NCI-H2029 treated with DMSO at 0.1 percent for 48 hours (cell line): ENCODE measurements at regions not wholly inside any gene's neighbourhood (a gene's known extent, or its start where the extent isn't known, plus 50 kb on each side); places are given as distances from the start of the nearest gene placed in this dataset.

ENCODE experiments used
- DNase-seq: peaks from one replicate; lab custom pipeline; 2025; lab: John Stamatoyannopoulos, UW

DNA sequence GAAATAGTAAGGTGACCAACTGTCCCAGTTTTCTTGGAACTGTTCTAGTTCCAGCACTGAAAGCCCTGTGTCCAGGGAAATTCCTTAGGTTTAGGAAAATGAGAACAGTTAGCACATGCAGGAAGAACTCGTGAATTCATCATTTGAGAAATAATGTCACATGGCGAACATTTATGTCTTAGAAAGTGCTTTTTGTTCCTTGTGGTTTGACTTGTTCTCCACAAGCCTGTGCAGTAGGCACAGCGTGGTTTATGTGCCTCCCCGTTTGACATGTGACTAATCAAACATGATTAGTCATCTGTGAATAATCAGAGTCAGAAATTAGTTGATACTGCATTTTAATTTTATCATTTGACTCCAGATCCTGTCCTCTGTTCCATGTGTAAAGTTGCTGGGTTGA is 556.0 kb upstream of the CPEB2 start:
- DNase-seq = no peak

DNA sequence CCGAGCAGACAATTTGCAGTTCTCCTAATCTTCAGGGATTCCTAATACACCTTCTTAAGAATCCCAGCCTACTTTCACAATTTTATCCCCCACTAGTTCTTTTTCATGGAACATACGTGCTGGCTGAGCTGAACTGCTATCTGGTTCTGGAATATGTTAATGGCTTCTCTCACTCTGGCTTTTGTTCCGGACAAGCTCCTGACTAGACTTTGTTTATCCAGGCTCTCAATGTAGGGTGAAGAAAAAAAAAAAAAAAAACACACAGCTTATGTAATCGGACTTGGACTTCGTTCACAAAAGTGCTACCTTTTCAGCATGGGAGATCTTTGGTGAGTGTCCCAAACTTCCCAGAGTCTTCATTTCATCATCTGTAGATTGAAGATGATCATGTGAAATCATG is 555.4 kb upstream of the CPEB2 start:
- DNase-seq = no peak

DNA sequence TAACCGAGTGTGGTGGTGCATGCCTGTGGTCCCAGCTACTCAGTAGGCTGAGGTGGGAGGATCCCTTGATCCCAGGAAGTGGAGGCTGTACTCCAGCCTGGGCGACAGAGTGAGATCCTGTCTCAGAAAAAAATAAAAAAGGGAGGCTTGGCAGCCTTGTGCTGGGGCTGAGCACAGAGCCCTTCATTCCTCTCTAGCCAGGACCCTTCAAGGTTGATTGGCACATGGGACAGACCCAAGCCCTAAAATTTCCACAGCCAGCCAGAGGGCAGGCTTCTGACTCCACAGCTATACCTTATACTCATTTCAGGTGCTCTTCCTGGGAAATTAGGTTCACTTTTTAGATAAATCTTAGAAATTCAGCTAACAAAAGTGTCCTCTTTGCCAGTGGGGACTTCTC is 553.0 kb upstream of the CPEB2 start:
- DNase-seq = no peak

DNA sequence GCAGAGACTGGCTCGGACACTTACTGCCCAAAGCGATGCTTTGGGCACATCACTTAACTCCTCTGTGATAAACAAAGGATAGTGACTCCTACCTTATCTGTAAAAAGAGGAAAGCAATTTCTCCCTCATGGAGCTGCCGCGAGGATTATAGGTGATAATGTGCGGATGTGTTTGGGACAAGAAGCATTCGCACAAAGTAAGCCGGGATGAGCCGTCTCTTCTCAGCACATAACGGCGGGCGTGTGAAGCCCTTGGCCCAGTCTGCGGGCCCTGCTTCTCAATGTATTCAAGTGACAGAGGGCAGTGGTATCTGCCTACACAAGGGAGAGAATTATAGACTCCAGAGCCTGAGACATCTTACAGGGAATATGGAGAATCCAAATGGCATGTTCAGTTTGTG is 550.3 kb upstream of the CPEB2 start:
- DNase-seq = no peak

DNA sequence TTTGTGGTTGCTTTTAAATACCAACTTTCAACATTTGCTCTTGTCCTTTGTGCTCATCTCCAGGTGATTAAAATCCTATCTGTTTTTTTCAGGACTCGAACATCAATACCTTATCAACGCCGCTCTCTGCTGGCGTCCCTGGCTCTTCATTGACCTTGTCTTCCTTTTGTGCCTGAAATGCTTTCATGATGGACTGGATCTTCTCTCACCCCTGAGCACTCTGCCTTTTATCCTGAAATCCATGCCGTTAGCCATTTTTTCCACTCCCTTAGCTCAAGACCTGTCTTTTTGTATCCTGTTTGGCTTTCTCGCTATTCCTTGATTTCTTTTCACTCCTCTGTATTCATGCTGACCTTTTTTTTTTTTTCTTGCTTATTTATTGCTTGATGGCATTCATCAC is 549.5 kb upstream of the CPEB2 start:
- no peak for DNase-seq

DNA sequence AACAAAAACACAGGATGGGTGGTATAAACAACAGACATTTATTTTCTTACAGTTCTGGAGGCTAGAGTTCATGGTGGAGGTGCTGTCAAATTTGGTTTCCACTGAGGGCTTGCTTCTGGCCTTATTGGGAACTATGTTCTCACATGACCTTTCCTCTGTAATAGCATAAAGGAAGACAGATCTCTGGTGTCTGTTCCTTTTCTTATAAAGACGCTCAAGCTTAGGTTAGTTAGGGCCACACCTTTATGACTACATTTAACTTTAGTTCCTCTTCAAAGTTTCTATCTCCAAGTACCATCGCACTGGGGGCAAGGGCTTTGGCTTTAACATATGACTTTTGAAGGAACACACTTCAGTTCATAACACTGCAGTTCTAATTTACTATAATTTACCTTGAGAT is 543.8 kb upstream of the CPEB2 start:
- no peak for DNase-seq

DNA sequence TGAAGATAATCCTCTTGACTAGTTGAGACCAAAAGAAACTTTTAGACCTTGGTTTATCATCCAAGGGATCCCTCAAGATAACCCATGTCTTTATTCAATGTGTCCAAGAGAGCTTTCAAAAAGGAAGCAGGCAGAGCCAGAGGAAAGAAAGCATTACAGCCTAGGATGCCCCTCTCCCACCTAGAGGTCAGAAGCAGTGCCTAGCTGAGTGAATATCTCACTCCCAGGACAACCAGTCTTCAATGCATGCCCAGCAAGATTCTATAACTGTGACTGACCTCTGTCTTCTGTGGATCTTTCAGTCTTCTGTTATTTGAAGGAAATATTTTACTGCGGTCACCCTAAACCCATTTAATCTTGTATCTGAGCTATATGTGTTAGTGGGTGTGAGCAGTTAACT is 537.2 kb upstream of the CPEB2 start:
- no peak for DNase-seq

DNA sequence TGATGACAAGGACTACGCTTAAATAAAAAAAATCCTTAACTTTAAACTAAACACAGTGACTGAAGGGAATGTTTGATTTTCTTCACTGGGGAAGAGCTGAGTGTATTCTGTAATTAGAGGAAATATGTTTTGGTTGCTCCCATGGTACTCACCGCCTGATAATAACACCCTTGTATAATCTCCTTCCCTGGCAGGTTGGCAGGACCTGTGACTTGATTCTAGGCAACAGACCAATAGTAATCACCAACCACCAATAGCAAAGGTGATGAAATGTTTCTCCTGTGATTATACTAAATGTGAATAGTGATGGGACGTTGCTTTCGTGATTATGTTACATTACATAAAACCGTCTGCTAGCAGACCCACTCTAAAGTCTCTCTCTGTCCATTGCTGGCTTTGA is 536.8 kb upstream of the CPEB2 start:
- DNase-seq = no peak

DNA sequence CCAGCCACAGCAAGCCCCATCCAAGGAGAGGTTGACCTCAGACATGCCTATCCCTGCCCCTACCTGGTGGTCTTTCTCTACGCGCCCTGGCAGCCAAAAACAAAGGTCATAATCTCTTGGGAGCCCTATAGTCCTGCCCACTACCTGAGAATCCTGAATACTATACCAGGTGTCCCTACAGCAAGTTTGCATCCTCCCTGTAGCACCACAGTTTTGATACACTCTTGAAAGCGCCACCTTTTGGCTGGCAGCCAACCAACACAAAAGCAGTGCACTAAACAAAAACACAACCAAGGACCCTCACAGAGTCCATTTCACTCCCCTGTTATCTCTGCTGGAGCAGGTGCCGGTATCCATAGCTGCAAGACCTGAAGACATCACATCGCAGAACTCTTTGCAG is 523.8 kb upstream of the CPEB2 start:
- no peak for DNase-seq

DNA sequence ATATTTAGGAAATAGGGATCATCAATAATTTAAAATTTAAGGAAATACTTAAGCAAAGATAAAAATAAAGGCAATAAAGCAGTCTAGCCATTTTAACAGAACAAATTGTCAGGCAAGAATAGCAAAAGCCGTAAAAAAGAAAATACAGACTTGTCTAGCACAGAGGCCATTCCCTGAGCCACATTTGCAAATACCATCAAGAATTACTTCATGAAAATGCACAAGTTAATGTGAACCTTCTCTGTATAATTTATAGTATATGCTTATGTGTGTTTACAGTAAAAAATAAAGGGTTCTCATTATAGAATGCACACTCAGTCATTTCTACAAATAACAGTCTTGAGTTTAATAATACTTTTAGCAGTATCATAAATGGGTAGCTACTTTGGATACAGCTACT is 505.9 kb upstream of the CPEB2 start:
- no peak for DNase-seq

DNA sequence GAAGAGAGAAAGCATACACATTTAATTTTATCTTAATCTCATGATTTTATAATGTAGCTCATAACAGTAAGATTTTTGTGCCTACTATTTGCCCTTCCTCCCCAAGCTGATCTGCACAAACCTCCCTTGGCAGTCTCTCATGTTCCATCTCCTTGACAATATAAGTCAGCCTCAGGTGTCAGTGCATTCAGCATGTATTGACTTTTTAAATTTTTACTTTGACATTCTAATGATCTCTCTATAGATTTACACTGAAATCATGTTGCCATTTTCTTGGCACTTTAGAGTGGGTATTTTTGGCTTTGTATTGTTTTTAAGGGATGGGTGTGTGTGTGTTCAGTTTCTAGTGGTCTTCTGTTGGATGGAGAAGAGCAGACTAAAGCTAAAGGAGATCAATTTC is 505.3 kb upstream of the CPEB2 start:
- no peak for DNase-seq

DNA sequence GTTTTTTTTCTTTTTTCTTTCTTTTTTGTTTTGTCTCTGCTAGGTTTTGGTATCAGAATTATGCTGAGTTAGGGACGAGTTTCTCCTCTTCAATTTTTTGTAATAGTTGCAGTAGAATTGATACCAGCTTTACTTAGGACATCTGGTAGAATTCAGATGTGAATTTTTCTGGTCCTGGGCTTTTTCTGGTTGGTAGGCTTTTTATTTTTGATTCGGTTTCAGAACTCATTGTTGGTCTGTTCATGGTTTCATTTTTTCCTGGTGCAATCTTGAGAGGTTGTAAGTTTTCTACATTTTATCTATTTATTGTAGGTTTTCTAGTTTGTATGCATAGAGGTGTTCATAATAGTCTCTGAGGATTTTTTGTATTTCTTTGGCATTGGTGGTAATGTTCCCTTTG is 498.1 kb upstream of the CPEB2 start:
- DNase-seq = no peak

DNA sequence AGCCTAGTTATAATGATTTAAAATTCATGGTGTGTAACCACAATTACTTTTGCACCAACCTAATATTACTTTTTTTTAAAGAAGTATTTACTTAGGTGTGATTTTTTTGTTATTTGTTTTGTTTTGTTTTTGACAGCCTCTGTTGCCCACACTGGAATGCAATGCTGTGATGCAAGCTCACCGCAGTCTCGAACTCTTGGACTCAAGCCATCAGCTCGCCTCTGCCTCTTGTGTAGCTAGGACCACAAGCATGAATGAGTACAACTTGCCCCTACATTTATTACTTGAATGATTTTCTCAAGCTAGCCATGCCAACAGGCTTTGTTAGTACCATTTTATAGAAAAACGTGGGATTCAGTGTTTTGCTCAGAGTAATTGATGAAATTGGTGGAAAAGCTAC is 488.8 kb upstream of the CPEB2 start:
- DNase-seq = no peak

DNA sequence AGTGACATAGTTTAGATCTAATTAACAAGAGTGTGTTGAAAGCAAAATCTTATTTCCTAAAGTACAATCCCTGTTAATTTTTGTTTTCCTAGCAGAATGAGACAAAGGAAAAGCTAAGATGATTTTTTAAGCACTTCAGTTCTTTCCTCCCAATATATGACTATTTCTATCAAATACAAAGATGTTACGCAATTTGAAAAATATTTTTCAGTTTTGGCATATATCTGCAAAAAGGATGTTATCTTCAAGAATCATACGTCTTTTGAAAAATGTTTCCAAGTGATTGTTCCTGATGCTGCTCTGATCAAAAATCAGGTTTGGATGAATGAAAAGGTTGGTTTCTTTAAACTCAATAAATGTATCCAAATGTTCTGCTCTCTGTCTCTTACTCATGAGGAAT is 486.7 kb upstream of the CPEB2 start:
- DNase-seq = no peak

DNA sequence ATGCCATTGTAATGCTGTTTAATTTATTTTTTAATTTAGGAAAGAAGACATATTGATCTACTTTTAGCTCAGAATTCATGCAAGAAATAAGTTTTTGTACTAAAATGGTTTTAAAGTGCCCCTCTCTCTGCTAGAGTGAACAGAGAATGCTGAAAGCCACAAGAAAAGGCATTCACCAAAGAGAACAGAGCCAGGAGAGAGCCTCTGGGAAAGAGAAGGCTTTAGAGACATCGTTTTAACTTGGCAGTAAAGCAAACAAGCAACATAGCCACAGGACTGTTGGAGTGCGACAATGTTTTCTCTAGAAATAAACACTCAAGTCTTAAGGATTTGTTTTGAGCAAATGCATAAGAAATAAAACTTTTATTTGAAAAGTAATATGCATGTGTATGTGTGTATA is 484.1 kb upstream of the CPEB2 start:
- DNase-seq = no peak

DNA sequence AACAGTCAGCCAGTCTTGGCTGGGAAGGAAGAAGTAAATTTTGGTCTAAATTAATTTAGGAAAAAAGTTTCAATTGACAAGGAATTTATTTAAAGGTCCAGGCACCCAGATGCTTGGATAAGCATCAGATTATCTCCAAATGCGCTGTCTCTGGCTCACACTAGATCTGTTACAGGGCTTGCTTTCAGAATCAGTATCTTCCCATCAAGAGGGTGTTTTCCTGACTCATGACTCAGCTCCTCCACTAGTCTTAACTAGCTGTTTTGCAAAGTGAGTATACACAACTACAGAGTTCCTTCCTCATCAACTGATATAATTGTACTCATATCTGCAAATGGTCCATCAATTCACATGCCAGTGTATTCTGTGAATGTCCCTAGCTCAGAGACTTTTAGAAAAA is 482.1 kb upstream of the CPEB2 start:
- no peak for DNase-seq

DNA sequence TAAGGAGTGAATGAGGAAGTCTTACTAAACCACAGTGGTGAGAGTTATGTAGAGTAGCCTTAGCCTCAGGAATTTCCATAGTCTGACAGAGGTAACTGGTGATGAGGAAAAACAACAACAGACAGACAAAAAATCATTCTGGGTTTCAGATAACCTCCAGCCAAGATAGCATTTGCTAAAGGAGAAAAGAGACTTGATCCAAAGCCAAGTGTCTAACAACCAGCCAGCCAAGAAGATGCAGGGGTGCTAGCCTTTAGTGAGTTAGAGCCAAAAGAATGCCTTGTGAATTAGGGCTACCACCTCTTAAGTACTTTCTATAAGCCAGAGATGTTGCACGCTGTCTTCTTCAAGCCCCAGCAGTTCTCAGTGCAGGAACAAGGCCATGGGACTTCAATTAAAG is 478.0 kb upstream of the CPEB2 start:
- DNase-seq = no peak

DNA sequence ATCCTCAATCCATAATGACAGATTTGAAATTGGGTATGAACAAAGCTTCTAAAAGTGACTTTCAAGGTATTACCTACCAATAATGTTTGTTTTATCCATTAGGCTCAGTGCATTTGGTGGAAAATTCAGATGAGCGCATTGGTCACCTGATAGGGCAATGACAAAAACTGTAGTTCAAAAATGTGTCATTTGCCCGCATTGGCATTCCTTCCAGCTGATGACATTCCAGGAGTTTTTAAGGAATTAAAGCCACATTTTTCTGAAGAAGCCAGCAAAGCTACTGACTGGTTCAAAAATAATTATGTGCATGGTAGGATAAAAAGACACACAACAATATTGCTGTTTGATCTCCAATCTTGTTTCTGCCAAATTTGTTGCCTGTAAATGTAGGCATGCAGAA is 473.4 kb upstream of the CPEB2 start:
- DNase-seq = no peak

DNA sequence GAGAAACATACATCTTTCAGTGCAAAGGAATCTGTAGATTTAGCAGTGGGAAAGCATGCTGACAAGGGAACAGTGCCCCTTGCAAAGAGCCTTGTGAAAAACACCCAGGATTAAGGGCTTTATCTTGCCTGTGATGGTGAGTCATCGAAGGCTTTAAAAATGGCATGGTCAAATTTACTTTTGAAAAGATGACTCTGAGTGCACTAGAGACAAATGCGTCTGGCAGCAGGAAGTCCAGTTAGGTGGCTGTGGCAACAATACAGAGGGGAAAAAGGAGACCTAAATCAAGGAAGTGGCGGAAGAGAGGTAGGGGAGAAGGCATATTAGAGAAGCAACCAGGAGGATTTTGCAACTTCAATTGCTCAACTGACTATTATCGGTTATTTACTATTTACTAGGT is 472.6 kb upstream of the CPEB2 start:
- peak; percentile 2 for DNase-seq

DNA sequence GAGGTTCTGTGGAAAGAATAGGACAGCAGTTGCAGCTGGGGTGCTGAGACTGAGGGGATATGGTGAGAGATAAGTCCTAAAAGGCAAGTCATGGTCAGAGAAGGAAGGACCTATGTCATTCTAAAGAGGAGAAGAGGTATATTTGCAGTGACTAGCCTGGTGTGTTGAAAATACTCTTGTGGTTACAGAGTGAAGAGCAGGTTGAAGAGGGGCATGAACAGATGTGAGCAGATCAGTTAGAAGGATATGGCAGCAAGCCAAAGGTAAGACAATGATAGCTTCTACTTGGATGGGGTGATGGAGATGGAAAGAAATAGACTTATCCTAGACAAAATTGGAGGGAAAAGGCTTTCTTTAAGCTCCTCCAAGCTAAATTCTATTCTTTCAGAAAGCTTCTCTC is 469.8 kb upstream of the CPEB2 start:
- DNase-seq = peak; percentile 49

DNA sequence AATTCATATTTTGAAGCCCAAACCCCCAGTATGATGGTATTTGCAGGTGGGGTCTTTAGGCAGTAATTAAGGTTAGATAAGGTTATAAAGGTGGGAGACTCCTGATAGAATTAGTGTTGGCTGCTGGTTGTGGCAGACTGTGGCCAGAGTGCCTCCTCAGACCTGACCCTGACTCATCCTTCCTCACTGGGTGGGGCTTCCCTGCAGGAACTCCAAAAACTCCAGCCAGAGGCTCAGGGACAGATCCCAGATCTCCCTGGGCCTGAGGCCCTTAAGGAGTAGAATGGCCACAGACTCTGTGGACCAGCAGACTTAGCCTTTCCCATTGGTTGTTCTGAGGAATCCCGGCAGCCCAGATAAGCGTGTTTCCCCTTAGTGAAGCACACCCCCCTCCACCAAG is 463.0 kb upstream of the CPEB2 start:
- no peak for DNase-seq

DNA sequence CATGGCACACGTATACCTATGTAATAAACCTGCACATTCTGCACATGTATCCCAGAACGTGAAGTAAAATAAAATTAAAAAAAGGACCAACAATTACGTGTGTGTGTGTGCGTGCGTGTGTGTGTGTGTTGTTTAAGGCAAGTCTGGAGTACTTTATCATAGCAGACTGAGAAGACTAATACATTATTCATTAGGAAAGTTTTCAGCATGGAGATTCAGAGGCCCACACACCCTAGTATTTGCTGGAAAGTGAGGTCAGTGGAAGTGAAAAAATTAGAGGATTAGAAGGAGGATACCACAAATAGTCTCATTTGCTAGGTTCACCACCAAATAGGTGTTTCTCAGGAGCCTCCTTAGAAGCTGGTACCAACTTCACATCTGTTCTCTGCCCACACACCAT is 457.1 kb upstream of the CPEB2 start:
- no peak for DNase-seq

DNA sequence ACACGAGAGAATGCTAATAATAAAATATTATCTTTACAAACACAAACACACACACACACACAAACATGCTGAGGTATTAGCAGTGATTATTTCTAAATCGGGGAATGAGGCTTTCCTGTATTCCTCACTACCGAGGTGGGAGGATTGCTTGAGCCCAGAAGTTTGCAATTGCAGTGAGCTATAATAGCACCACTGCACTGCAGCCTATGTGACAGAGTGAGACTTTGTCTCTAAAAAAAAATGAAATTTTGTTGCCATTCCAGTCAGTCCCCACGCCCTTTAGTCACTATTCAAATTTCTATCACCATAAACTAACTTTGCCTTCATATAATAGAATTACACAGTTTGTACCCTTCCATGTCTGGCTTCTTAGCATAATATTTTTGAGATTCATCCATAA is 456.5 kb upstream of the CPEB2 start:
- DNase-seq = no peak

DNA sequence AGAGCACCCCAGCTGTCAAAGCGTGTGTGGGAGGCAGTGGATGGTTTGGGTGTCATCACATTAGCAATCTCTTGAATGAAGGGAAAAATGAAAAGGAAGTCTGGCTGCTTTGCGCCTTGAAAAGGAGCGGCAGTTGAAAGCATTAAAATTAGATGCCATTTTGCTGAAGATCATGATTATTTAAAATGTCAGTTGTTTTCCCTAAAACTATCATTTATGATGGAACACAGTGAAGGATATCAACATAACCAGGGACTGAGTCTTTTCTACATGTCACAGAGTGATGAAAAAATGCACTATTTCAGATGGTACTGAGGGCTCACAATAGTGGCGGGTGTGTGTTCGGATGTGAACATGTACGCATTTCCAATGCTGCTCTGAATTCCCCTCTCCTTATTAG is 450.2 kb upstream of the CPEB2 start:
- no peak for DNase-seq

DNA sequence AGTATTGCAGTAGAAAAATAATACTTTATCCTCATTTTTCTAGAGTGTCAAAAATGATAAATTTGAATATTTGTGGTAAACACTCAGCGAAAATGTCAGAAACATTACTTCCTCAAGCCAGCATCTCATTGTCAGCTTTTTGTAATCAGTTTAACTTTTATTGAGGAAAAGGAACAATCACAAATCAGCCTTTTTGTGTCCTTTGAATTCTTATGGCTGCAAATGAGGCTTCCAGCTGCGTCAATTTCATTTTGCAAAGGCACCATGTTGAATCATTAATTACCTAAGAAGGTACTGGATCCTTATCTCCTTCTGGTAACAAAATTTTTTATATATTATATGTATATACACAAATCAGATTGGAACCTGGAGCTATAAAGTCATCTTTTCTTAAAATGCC is 442.6 kb upstream of the CPEB2 start:
- DNase-seq = no peak

DNA sequence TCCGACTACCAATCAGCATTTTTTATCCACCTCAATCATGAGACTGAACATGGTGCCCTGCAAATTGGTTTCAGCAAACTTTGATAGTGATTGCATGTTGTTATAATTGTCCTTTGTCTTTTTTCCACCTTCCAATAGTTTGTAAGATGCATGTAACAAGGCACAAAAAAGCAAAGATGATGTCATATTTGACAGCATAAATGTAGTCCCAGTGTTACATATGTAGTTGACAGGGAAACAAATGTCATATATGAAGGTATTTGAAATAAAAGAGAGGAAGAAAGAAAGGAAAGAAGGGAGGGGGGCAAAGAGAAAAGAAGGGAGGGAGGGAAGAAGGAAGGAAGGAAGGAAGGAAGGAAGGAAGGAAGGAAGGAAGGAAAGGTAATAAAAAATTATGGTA is 441.7 kb upstream of the CPEB2 start:
- DNase-seq = no peak
